ENCODE measurements at regions not wholly inside any gene's neighbourhood (a gene's known extent, or its start where the extent isn't known, plus 50 kb on each side); places are given as distances from the start of the nearest gene placed in this dataset.

GRCh38 chr7:69088185-69088584, 510.1 kb upstream of the AUTS2 start:
- no peaks in the 10 kb centered on the region for H3K9me1 ChIP-seq (ENCODE audit: insufficient read depth, low read length)
- no peaks in the 10 kb centered on the region for H3K36me3 ChIP-seq (ENCODE audit: control insufficient read depth, insufficient read depth, low read length)
- no peak overlapping the region for H3K4me2 ChIP-seq (ENCODE audit: low read depth, low read length)
- no peak overlapping the region for H2BK5ac ChIP-seq (ENCODE audit: low read depth, low read length, poor library complexity, severe bottlenecking)
- no peak overlapping the region for H3K4ac ChIP-seq (ENCODE audit: low read depth, low read length)
- peaks cover 17% of the 10 kb centered on the region for H3K9me3 ChIP-seq (ENCODE audit: control insufficient read depth, insufficient read depth, low read length)
- POLR2A ChIA-PET (ENCODE audit: unreplicated experiment): no interaction called here
- intact Hi-C loops (cut with micrococcal nuclease) (no loop called here), dilution Hi-C loops (cut with HindIII; ENCODE audit: low sequenced_read_pairs, unreplicated experiment) (no loop called here), in situ Hi-C loops (cut with MboI; ENCODE audit: low sequenced_read_pairs) (no loop called here)
- no TSS peak for BruUV-seq (replicated peaks)
- H3K79me1 ChIP-seq (ENCODE audit: low read depth in 1 of 2, low read length in 2 of 2): no peaks in the 10 kb centered on the region
- H3K23ac ChIP-seq (ENCODE audit: low read depth, low read length): no peak overlapping the region
- no peak overlapping the region for H3K14ac ChIP-seq (replicated peaks; ENCODE audit: low read depth, low read length)
- no peak for ATAC-seq (ENCODE audit: low read depth)
- no peak overlapping the region for H2AFZ ChIP-seq (replicated peaks; ENCODE audit: low read length, poor library complexity)
- CTCF ChIA-PET: no interaction called here
- H4K91ac ChIP-seq (ENCODE audit: insufficient read depth, low read depth, low read length): no peak overlapping the region
- H2BK120ac ChIP-seq (ENCODE audit: low read depth, low read length): no peak overlapping the region
- H3K56ac ChIP-seq (ENCODE audit: extremely low read depth, insufficient read depth, low read length): no peak overlapping the region
- H3K18ac ChIP-seq (ENCODE audit: low read depth, low read length): no peak overlapping the region
- no peak overlapping the region for H4K8ac ChIP-seq (ENCODE audit: low read depth in 2 of 2, low read length in 2 of 2)
- no peaks in the 10 kb centered on the region for H4K20me1 ChIP-seq (ENCODE audit: insufficient read depth, low read length)
- DNase-seq: no peak
- no peak overlapping the region for H2BK20ac ChIP-seq (ENCODE audit: low read depth, low read length)
- no peak overlapping the region for H3K27ac ChIP-seq (ENCODE audit: insufficient read depth, low read length)
- no peak overlapping the region for H2BK15ac ChIP-seq (ENCODE audit: low read depth, low read length)
- H3K9ac ChIP-seq (ENCODE audit: low read depth, low read length): no peak overlapping the region
- TF ChIP-seq RAD21 (IDR thresholded peaks at IDR 0.05; ENCODE audit: low read length) (no peak), NFE2L2 (IDR thresholded peaks at IDR 0.05; ENCODE audit: low read depth, low read length) (no peak)
- no peaks in the 10 kb centered on the region for H3K27me3 ChIP-seq (ENCODE audit: control insufficient read depth, insufficient read depth, low read length)
- no peak overlapping the region for H4K5ac ChIP-seq (ENCODE audit: low read depth, low read length)
- H2AK9ac ChIP-seq (replicated peaks; ENCODE audit: low read depth, low read length, poor library complexity): no peak overlapping the region
- no peaks in the 10 kb centered on the region for H3K4me1 ChIP-seq (ENCODE audit: control insufficient read depth, insufficient read depth, low read length)
- H3K4me3 ChIP-seq (ENCODE audit: insufficient read depth, low read depth, low read length): no peak overlapping the region
- no peak overlapping the region for H2AK5ac ChIP-seq (ENCODE audit: low read depth, low read length)

Data from IMR-90 (cell line).